ENCODE measurements at regions not wholly inside any gene's neighbourhood (a gene's known extent, or its start where the extent isn't known, plus 50 kb on each side); places are given as distances from the start of the nearest gene placed in this dataset.
"Not testable (repeated sequence)": the region's sequence is repeated elsewhere in the genome, so short reads cannot be mapped to it uniquely, and the experiment has no call there.

GRCh38 chr5:110267714-110268113 lies 458.8 kb downstream of the TMEM232 start:
- no peak overlapping the region for H3K27ac ChIP-seq
- WGBS, 3 donors = 80 to 88% (median 82%) methylated on average over 9 of the region's 9 CpGs
- no peaks in the 10 kb centered on the region for H3K27me3 ChIP-seq (ENCODE audit: insufficient read depth in 3 of 3, low read length in 2 of 3)
- no peaks in the 10 kb centered on the region for H3K36me3 ChIP-seq (ENCODE audit: insufficient read depth in 1 of 2, low read depth in 1 of 2)
- TF ChIP-seq CTCF (IDR thresholded peaks at IDR 0.05) = no peak
- ATAC-seq (no peak), DNase-seq (no peak)
- intact Hi-C loops (cut with DNase I) = no loop called here
- H3K4me3 ChIP-seq = no peak overlapping the region
- no peaks in the 10 kb centered on the region for H3K9me3 ChIP-seq
- H3K4me1 ChIP-seq = no peaks in the 10 kb centered on the region

DNA sequence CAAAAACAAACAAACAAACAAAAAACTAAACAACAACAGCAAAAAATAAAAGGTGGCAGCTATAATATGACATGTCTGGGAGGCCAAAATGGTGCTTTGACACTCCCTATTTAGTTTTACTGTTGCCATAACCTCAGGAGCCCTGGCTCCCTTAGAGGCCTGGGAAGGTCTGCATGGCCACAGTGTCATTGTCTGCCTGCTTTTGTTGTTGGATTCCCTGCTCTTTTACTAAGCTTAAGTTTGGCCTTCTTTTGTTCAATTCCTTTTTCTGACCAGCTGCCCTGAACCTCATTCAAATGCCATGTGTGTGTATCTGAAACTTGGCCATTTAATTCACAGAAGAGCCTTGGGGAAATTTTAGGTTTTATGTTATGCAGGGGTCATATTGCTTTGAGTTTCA lies 458.2 kb downstream of the TMEM232 start:
- Histone ChIP-seq H3K36me3 (ENCODE audit: insufficient read depth in 1 of 2, low read depth in 1 of 2) (no peaks in the 10 kb centered on the region), H3K27ac (no peak overlapping the region), H3K27me3 (ENCODE audit: insufficient read depth in 3 of 3, low read length in 2 of 3) (no peaks in the 10 kb centered on the region), H3K4me3 (no peak overlapping the region), H3K9me3 (no peaks in the 10 kb centered on the region), H3K4me1 (no peaks in the 10 kb centered on the region)
- intact Hi-C loops (cut with DNase I) = no loop called here
- no peak for DNase-seq
- no peak for TF ChIP-seq CTCF (IDR thresholded peaks at IDR 0.05)
- ATAC-seq = no peak

DNA sequence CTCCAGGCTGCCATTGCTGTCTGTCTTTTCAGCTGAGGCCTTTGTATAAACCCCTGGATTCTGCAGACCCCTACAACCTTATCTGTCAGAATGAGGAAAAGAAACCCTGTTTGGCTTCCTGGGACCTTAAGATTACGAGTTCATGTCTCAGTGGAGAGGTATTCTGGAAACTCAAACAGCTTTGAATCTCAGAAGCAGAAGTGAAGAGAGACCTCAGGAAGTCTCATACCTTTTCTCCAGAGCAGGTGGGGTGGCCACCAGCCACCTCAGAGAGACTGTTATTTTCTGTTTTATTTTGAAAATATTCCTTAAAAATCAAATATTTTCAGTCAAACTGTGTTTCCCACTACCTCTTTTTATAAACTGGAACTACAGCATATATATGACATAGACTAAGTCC lies 457.5 kb downstream of the TMEM232 start:
- ATAC-seq (no peak), DNase-seq (no peak)
- Histone ChIP-seq H3K4me1 (no peaks in the 10 kb centered on the region), H3K4me3 (no peak overlapping the region), H3K27ac (no peak overlapping the region), H3K9me3 (no peaks in the 10 kb centered on the region), H3K27me3 (ENCODE audit: insufficient read depth in 3 of 3, low read length in 2 of 3) (no peaks in the 10 kb centered on the region), H3K36me3 (ENCODE audit: insufficient read depth in 1 of 2, low read depth in 1 of 2) (no peaks in the 10 kb centered on the region)
- no peak for TF ChIP-seq CTCF (IDR thresholded peaks at IDR 0.05)
- intact Hi-C loops (cut with DNase I) = no loop called here
- WGBS, 3 donors = 78 to 93% (median 89%) methylated on average over 1 of the region's 1 CpG

- no peak for ATAC-seq
- no peaks in the 10 kb centered on the region for H3K36me3 ChIP-seq (ENCODE audit: insufficient read depth in 1 of 2, low read depth in 1 of 2)
- no peak overlapping the region for H3K27ac ChIP-seq
- no peak for DNase-seq
- H3K27me3 ChIP-seq (ENCODE audit: insufficient read depth in 3 of 3, low read length in 2 of 3) = no peaks in the 10 kb centered on the region
- WGBS, 3 donors = 16 to 25% (median 19%) methylated on average over 3 of the region's 3 CpGs
- H3K4me1 ChIP-seq = no peaks in the 10 kb centered on the region
- H3K9me3 ChIP-seq = no peaks in the 10 kb centered on the region
- no peak overlapping the region for H3K4me3 ChIP-seq
- intact Hi-C loops (cut with DNase I) = no loop called here
- no peak for TF ChIP-seq CTCF (IDR thresholded peaks at IDR 0.05)
Measured at GRCh38 chr5:110269478-110270142, 456.9 kb downstream of the TMEM232 start.

DNA sequence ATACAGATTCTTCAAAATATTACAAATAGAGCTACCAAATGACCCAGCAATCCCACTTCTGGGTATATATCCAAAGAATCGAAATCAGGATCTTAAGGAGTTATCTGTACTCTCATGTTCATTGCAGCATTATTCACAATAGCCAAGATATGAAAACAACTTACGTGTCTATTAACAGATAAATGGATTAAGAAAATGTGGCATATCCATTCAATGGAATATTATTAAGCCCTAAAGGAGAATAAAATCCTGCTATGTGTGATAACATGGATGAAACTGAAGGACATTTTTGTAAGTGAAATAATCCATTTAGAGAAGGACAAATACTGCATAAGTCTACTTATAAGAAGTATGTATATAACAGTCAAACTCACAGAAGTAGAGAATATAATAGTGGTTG lies 450.6 kb downstream of the TMEM232 start:
- intact Hi-C loops (cut with DNase I) = no loop called here
- Histone ChIP-seq H3K36me3 (ENCODE audit: insufficient read depth in 1 of 2, low read depth in 1 of 2) (no peaks in the 10 kb centered on the region), H3K9me3 (peaks cover 10% of the 10 kb centered on the region), H3K4me3 (no peak overlapping the region), H3K27ac (no peak overlapping the region), H3K27me3 (ENCODE audit: insufficient read depth in 3 of 3, low read length in 2 of 3) (no peaks in the 10 kb centered on the region), H3K4me1 (no peaks in the 10 kb centered on the region)
- no peak for TF ChIP-seq CTCF (IDR thresholded peaks at IDR 0.05)
- DNase-seq (no peak), ATAC-seq (no peak)
- WGBS, 3 donors = 88 to 95% (median 93%) methylated on average over 2 of the region's 2 CpGs

GRCh38 chr5:110278449-110278848 lies 448.0 kb downstream of the TMEM232 start:
- H3K4me1 ChIP-seq; H3K27ac ChIP-seq; H3K27me3 ChIP-seq (ENCODE audit: insufficient read depth in 3 of 3, low read length in 2 of 3); DNase-seq; H3K36me3 ChIP-seq (ENCODE audit: insufficient read depth in 1 of 2, low read depth in 1 of 2); H3K4me3 ChIP-seq; ATAC-seq; intact Hi-C loops (cut with DNase I): not testable (repeated sequence)
- peaks cover 10% of the 10 kb centered on the region for H3K9me3 ChIP-seq
- WGBS, 3 donors = 78 to 87% (median 79%) methylated on average over 1 of the region's 1 CpG

DNA sequence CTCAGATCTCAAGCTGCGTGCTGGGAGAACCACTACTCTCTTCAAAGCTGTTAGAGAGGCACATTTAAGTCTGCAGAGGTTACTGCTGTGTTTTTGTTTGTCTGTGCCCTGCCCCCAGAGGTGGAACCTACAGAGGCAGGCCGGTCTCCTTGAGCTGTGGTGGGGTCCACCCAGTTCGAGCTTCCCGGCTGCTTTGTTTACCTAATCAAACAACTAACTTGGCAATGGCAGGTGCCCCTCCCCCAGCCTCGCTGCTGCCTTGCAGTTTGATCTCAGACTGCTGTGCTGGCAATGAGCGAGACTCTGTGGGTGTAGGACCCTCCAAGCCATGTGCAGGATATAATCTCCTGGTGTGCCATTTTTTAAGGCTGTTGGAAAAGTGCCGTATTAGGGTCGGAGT lies 442.4 kb downstream of the TMEM232 start:
- H3K27me3 ChIP-seq (ENCODE audit: insufficient read depth in 3 of 3, low read length in 2 of 3); H3K4me1 ChIP-seq; intact Hi-C loops (cut with DNase I); H3K4me3 ChIP-seq; DNase-seq; H3K27ac ChIP-seq; H3K9me3 ChIP-seq; H3K36me3 ChIP-seq (ENCODE audit: insufficient read depth in 1 of 2, low read depth in 1 of 2); ATAC-seq: not testable (repeated sequence)
- WGBS, 3 donors = 92 to 94% (median 94%) methylated on average over 8 of the region's 8 CpGs

All from psoas muscle (tissue), 7 donors.